ENCODE measurements at regions not wholly inside any gene's neighbourhood (a gene's known extent, or its start where the extent isn't known, plus 50 kb on each side); places are given as distances from the start of the nearest gene placed in this dataset.

DNA sequence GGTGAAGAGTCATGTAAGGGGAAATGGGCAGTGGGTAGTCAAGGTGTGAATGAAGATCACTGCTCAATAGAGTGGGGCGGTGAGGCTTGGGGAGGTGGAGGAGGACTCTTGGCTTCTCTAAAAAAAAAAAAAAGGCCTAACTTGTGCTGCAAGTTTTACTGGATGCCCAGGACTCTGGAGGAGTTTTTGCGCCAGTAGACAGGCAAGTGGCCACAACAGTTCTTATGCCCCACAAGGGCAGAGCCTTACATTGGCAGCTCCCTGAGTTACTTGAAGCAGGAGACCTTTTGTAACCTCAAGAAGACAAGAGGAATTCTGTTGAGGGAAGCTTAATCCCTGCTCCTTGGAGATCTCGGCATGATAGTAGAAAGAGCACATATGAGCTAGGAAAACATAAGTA, 54.9 kb upstream of the PPP2R5A start:
- H3K9me3 ChIP-seq (ENCODE audit: low read depth, low read length), result no peaks in the 10 kb centered on the region
- H3K79me2 ChIP-seq (ENCODE audit: insufficient read depth, low read length), result no peaks in the 10 kb centered on the region
- H3K4me3 ChIP-seq (ENCODE audit: insufficient read depth, low read length), result no peak overlapping the region
- H3K36me3 ChIP-seq (ENCODE audit: insufficient read depth, low read length), result no peaks in the 10 kb centered on the region
- no peaks in the 10 kb centered on the region for H4K20me1 ChIP-seq (ENCODE audit: insufficient read depth, low read length)
- H2AFZ ChIP-seq (ENCODE audit: low read length), result no peak overlapping the region
- H3K4me2 ChIP-seq (ENCODE audit: insufficient read depth, low read length), result no peak overlapping the region
- DNase-seq (ENCODE audit: insufficient read length, low spot score, missing footprints), result no peak
- H3K27me3 ChIP-seq (ENCODE audit: insufficient read depth, low read length), result no peaks in the 10 kb centered on the region
- TF ChIP-seq, protein P1, sequence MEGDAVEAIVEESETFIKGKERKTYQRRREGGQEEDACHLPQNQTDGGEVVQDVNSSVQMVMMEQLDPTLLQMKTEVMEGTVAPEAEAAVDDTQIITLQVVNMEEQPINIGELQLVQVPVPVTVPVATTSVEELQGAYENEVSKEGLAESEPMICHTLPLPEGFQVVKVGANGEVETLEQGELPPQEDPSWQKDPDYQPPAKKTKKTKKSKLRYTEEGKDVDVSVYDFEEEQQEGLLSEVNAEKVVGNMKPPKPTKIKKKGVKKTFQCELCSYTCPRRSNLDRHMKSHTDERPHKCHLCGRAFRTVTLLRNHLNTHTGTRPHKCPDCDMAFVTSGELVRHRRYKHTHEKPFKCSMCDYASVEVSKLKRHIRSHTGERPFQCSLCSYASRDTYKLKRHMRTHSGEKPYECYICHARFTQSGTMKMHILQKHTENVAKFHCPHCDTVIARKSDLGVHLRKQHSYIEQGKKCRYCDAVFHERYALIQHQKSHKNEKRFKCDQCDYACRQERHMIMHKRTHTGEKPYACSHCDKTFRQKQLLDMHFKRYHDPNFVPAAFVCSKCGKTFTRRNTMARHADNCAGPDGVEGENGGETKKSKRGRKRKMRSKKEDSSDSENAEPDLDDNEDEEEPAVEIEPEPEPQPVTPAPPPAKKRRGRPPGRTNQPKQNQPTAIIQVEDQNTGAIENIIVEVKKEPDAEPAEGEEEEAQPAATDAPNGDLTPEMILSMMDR (IDR thresholded peaks at IDR 0.05; ENCODE audit: extremely low read depth, low read depth, low read length), result no peak
- H3K4me1 ChIP-seq (ENCODE audit: insufficient read depth, low read length), result peaks cover 19% of the 10 kb centered on the region
- H3K27ac ChIP-seq (ENCODE audit: low read depth, low read length), result no peak overlapping the region

DNA sequence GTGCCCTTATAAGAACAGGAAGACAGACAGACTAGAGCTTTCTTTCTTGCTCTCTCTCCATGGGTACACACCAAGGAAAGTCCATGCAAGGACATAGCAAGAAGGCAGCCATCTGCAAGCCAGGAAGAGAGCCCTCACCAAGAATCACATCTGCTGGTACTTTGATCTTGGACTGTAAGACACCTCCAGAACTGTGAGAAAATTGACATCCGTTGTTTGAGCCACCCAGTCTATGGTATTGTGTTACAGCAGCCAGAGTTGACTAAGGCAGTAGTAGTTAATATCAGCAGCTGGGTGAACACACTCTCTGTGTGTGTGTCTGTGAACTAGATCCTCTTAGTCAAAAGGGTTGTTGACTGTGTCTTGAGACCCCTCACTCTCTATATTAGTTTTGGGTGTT, 53.8 kb upstream of the PPP2R5A start:
- DNase-seq (ENCODE audit: insufficient read length, low spot score, missing footprints), result no peak
- Histone ChIP-seq H3K27me3 (ENCODE audit: insufficient read depth, low read length) (no peaks in the 10 kb centered on the region), H3K36me3 (ENCODE audit: insufficient read depth, low read length) (no peaks in the 10 kb centered on the region), H4K20me1 (ENCODE audit: insufficient read depth, low read length) (no peaks in the 10 kb centered on the region), H3K27ac (ENCODE audit: low read depth, low read length) (no peak overlapping the region), H3K4me3 (ENCODE audit: insufficient read depth, low read length) (no peak overlapping the region), H2AFZ (ENCODE audit: low read length) (no peak overlapping the region), H3K4me2 (ENCODE audit: insufficient read depth, low read length) (no peak overlapping the region), H3K4me1 (ENCODE audit: insufficient read depth, low read length) (peaks cover 19% of the 10 kb centered on the region), H3K9me3 (ENCODE audit: low read depth, low read length) (no peaks in the 10 kb centered on the region), H3K79me2 (ENCODE audit: insufficient read depth, low read length) (no peaks in the 10 kb centered on the region)
- TF ChIP-seq, protein P1 (IDR thresholded peaks at IDR 0.05; ENCODE audit: extremely low read depth, low read depth, low read length), result no peak

DNA sequence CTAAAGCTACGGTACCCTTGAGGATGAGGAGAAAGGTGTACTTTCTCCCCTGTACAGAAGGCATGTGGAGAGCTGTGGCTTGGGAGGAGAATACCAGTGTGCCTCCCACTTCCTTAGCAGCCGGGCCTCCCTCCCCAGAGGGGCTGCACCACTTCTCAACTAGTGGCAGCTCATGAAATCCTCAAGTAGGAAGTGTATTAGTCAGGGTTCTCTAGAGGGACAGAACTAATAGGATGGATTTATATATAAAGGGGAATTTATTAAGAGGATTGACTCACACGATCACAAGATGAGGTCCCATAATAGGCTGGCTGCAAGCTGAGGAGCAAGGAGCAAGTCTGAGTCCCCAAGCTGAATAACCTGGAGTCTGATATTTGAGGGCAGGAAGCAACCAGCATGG, 53.1 kb upstream of the PPP2R5A start:
- no peaks in the 10 kb centered on the region for H3K27me3 ChIP-seq (ENCODE audit: insufficient read depth, low read length)
- no peaks in the 10 kb centered on the region for H3K36me3 ChIP-seq (ENCODE audit: insufficient read depth, low read length)
- TF ChIP-seq, protein P1 (IDR thresholded peaks at IDR 0.05; ENCODE audit: extremely low read depth, low read depth, low read length), result no peak
- H3K27ac ChIP-seq (ENCODE audit: low read depth, low read length), result no peak overlapping the region
- H3K9me3 ChIP-seq (ENCODE audit: low read depth, low read length), result no peaks in the 10 kb centered on the region
- no peak overlapping the region for H2AFZ ChIP-seq (ENCODE audit: low read length)
- H3K4me2 ChIP-seq (ENCODE audit: insufficient read depth, low read length), result no peak overlapping the region
- no peaks in the 10 kb centered on the region for H3K79me2 ChIP-seq (ENCODE audit: insufficient read depth, low read length)
- peaks cover 19% of the 10 kb centered on the region for H3K4me1 ChIP-seq (ENCODE audit: insufficient read depth, low read length)
- no peak for DNase-seq (ENCODE audit: insufficient read length, low spot score, missing footprints)
- no peaks in the 10 kb centered on the region for H4K20me1 ChIP-seq (ENCODE audit: insufficient read depth, low read length)
- no peak overlapping the region for H3K4me3 ChIP-seq (ENCODE audit: insufficient read depth, low read length)

DNA sequence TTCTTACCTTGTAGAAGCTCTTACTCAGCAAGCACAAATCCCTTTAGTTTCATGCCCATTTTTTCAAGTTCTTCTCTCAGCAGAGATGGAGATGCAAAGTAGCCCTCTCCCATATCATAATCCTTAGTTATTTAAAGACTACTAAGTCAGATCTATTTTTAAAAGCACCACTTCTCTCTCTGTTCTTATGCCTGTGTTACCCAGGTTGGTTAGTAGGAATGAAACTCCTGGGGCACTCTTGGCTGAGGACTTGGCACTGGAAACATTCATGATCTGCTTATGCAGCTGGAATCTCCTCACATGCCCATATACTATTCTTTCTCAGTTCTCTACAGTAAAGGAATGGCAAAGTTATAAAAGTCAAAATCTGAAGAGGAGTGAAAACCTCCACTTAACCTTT, 51.9 kb upstream of the PPP2R5A start:
- no peaks in the 10 kb centered on the region for H3K36me3 ChIP-seq (ENCODE audit: insufficient read depth, low read length)
- no peak for DNase-seq (ENCODE audit: insufficient read length, low spot score, missing footprints)
- no peak overlapping the region for H3K27ac ChIP-seq (ENCODE audit: low read depth, low read length)
- H3K4me1 ChIP-seq (ENCODE audit: insufficient read depth, low read length), result peaks cover 19% of the 10 kb centered on the region
- no peak overlapping the region for H3K4me2 ChIP-seq (ENCODE audit: insufficient read depth, low read length)
- no peaks in the 10 kb centered on the region for H3K27me3 ChIP-seq (ENCODE audit: insufficient read depth, low read length)
- H2AFZ ChIP-seq (ENCODE audit: low read length), result no peak overlapping the region
- H3K9me3 ChIP-seq (ENCODE audit: low read depth, low read length), result no peaks in the 10 kb centered on the region
- H4K20me1 ChIP-seq (ENCODE audit: insufficient read depth, low read length), result no peaks in the 10 kb centered on the region
- TF ChIP-seq, protein P1 (IDR thresholded peaks at IDR 0.05; ENCODE audit: extremely low read depth, low read depth, low read length), result no peak
- no peak overlapping the region for H3K4me3 ChIP-seq (ENCODE audit: insufficient read depth, low read length)
- no peaks in the 10 kb centered on the region for H3K79me2 ChIP-seq (ENCODE audit: insufficient read depth, low read length)
